Liver (tissue), 8 donors: ENCODE measurements at regions not wholly inside any gene's neighbourhood (a gene's known extent, or its start where the extent isn't known, plus 50 kb on each side); places are given as distances from the start of the nearest gene placed in this dataset.

Source experiments
- DNase-seq: peaks from one replicate; pipeline ENCODE4 v3.0.0-alpha.2; 2017; ENCODE audit warnings: low spot score
- H3K27ac ChIP-seq, 2 donors: one replicate each; pipeline ENCODE4 v1.7.0; 2013; ENCODE audit warnings: inconsistent platforms in 2 of 2, low read length in 2 of 2, control low read depth in 1 of 2, low read depth in 1 of 2, mild to moderate bottlenecking in 1 of 2
- H3K27me3 ChIP-seq, 4 donors: one replicate each; pipeline versions ENCODE4 v1.6.1 to v1.7.0; 2013; ENCODE audit warnings: low read length in 3 of 4, inconsistent platforms in 1 of 4, mild to moderate bottlenecking in 1 of 4, moderate library complexity in 1 of 4; ENCODE audit not compliant: control insufficient read depth in 4 of 4, insufficient read depth in 4 of 4
- H3K36me3 ChIP-seq, 4 donors: one replicate each; pipeline versions ENCODE4 v1.6.1 to v1.7.0; 2013; ENCODE audit warnings: low read length in 3 of 4, mild to moderate bottlenecking in 3 of 4, low read depth in 1 of 4, moderate library complexity in 1 of 4; ENCODE audit not compliant: control insufficient read depth in 4 of 4, insufficient read depth in 3 of 4
- H3K4me1 ChIP-seq, 4 donors: one replicate each; pipeline versions ENCODE4 v1.6.1 to v1.7.0; 2013; ENCODE audit warnings: low read length in 3 of 4, mild to moderate bottlenecking in 3 of 4, moderate library complexity in 1 of 4; ENCODE audit not compliant: control insufficient read depth in 4 of 4, insufficient read depth in 4 of 4
- H3K4me3 ChIP-seq, 3 donors: one replicate each; pipeline versions ENCODE4 v1.6.1 to v1.7.0; 2013; ENCODE audit warnings: low read length in 3 of 3, control low read depth in 1 of 3, low read depth in 1 of 3, mild to moderate bottlenecking in 1 of 3
- H3K9ac ChIP-seq, 2 donors: one replicate each; pipeline ENCODE4 v1.7.0; 2013; ENCODE audit warnings: low read length in 2 of 2, mild to moderate bottlenecking in 2 of 2, moderate library complexity in 2 of 2, control low read depth in 1 of 2, low read depth in 1 of 2
- H3K9me3 ChIP-seq, 4 donors: one replicate each; pipeline versions ENCODE4 v1.6.1 to v1.7.0; 2013; ENCODE audit warnings: low read length in 3 of 4; ENCODE audit not compliant: control insufficient read depth in 4 of 4
- EGR1 ChIP-seq, 2 donors: IDR thresholded peaks; 2 replicates each; pipeline ENCODE4 v1.6.1; 2016 to 2018; ENCODE audit warnings: antibody characterized with exemption in 2 of 2, low read depth in 2 of 2
- FOXA2 ChIP-seq: IDR thresholded peaks from 2 replicates; pipeline ENCODE4 v1.6.1; 2016; ENCODE audit warnings: antibody characterized with exemption
- GABPA ChIP-seq, 2 donors: IDR thresholded peaks in 1 of 2; conservative IDR thresholded peaks in 1 of 2; 2 replicates each; pipeline ENCODE4 v1.6.1; 2016; ENCODE audit warnings: antibody characterized with exemption in 2 of 2, mild to moderate bottlenecking in 1 of 2, moderate library complexity in 1 of 2
- HNF4G ChIP-seq: IDR thresholded peaks from 2 replicates; pipeline ENCODE4 v1.6.1; 2016; ENCODE audit warnings: antibody characterized with exemption
- JUND ChIP-seq, 2 donors: IDR thresholded peaks; 2 replicates each; pipeline ENCODE4 v1.6.1; 2016; ENCODE audit warnings: antibody characterized with exemption in 2 of 2
- NR2F2 ChIP-seq: IDR thresholded peaks from 2 replicates; pipeline ENCODE4 v1.6.1; 2016; ENCODE audit warnings: antibody characterized with exemption
- RXRA ChIP-seq, 2 donors: IDR thresholded peaks; 2 replicates each; pipeline ENCODE4 v1.6.1; 2017 to 2018; ENCODE audit warnings: antibody characterized with exemption in 2 of 2, mild to moderate bottlenecking in 1 of 2
- SP1 ChIP-seq: IDR thresholded peaks from 2 replicates; pipeline ENCODE4 v1.6.1; 2018; ENCODE audit warnings: antibody characterized with exemption, mild to moderate bottlenecking
- TAF1 ChIP-seq: conservative IDR thresholded peaks from 2 replicates; pipeline ENCODE4 v1.6.1; 2016; ENCODE audit warnings: antibody characterized with exemption, mild to moderate bottlenecking
- YY1 ChIP-seq: IDR thresholded peaks from 2 replicates; pipeline ENCODE4 v1.6.1; 2016; ENCODE audit warnings: antibody characterized with exemption, mild to moderate bottlenecking
- WGBS: extraction: QIAGEN DNeasy Blood & Tissue Kit; methylation state at CpG from one replicate; pipeline ENCODE4 v1.1.7; 2013; 5-methylcytosine and 5-hydroxymethylcytosine counted together
- TF ChIP-seq, protein P1 (sequence below): fragments of 150-350 bp; IDR thresholded peaks from 2 replicates; pipeline ENCODE4 v1.5.1; 2017; ENCODE audit warnings: improper control_type of control experiment, low read depth, low read length; ENCODE audit not compliant: missing input control
- TF ChIP-seq, protein P2 (sequence below): IDR thresholded peaks from 2 replicates; pipeline ENCODE4 v1.6.1; 2016; ENCODE audit warnings: antibody characterized with exemption
- TF ChIP-seq, protein P3 (sequence below): IDR thresholded peaks from 2 replicates; pipeline ENCODE4 v1.6.1; 2016; ENCODE audit warnings: antibody characterized with exemption
- TF ChIP-seq, protein P4 (sequence below): IDR thresholded peaks from 2 replicates; pipeline ENCODE4 v1.6.1; 2016; ENCODE audit warnings: antibody characterized with exemption, mild to moderate bottlenecking
- donor health status: healthy.
- donor health status: healthy.
- donor health status: healthy.
- donor health status: healthy.
- donor health status: healthy.

DNA sequence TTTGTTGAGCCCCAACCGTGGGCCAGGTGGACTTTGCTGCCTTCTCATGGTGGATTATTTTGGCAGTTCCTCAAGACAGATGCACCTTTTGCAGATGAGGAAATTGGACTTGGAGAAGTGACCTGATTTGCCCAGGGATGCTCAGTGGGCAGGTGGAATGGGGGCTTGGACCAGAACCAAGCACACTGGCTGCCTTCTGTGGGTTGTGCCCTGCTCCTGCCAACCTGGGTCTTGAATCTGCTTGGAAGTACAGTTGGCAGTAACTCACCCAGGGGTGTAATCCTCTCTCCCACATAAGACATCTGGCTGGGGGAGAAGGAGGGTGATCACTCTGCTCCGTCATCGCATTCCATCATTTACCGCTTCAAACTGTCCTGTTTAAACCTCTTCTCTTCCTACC is 110.5 kb upstream of the GPR26 start:
- H3K36me3 ChIP-seq = no peaks in the 10 kb centered on the region
- TF ChIP-seq HNF4G (no peak), TAF1 (no peak), SP1 (no peak), NR2F2 (no peak), JUND (IDR thresholded peaks at IDR 0.05) (no peak), RXRA (IDR thresholded peaks at IDR 0.05) (no peak), FOXA2 (no peak), YY1 (no peak)
- TF ChIP-seq, protein P1, sequence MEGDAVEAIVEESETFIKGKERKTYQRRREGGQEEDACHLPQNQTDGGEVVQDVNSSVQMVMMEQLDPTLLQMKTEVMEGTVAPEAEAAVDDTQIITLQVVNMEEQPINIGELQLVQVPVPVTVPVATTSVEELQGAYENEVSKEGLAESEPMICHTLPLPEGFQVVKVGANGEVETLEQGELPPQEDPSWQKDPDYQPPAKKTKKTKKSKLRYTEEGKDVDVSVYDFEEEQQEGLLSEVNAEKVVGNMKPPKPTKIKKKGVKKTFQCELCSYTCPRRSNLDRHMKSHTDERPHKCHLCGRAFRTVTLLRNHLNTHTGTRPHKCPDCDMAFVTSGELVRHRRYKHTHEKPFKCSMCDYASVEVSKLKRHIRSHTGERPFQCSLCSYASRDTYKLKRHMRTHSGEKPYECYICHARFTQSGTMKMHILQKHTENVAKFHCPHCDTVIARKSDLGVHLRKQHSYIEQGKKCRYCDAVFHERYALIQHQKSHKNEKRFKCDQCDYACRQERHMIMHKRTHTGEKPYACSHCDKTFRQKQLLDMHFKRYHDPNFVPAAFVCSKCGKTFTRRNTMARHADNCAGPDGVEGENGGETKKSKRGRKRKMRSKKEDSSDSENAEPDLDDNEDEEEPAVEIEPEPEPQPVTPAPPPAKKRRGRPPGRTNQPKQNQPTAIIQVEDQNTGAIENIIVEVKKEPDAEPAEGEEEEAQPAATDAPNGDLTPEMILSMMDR = no peak
- TF ChIP-seq, protein P2, sequence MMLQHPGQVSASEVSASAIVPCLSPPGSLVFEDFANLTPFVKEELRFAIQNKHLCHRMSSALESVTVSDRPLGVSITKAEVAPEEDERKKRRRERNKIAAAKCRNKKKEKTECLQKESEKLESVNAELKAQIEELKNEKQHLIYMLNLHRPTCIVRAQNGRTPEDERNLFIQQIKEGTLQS = no peak
- TF ChIP-seq, protein P3, sequence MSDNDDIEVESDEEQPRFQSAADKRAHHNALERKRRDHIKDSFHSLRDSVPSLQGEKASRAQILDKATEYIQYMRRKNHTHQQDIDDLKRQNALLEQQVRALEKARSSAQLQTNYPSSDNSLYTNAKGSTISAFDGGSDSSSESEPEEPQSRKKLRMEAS = no peak
- no peak overlapping the region for H3K9ac ChIP-seq
- peak; percentile 16 for DNase-seq
- no peak overlapping the region for H3K27ac ChIP-seq
- no peak overlapping the region for H3K4me3 ChIP-seq
- H3K4me1 ChIP-seq = peaks cover 0 to 2% (median 0%) of the 10 kb centered on the region in 4 donors
- H3K9me3 ChIP-seq = no peaks in the 10 kb centered on the region
- WGBS = 80% methylated on average over 4 of the region's 4 CpGs
- H3K27me3 ChIP-seq = peaks cover 0 to 7% (median 2%) of the 10 kb centered on the region in 4 donors

DNA sequence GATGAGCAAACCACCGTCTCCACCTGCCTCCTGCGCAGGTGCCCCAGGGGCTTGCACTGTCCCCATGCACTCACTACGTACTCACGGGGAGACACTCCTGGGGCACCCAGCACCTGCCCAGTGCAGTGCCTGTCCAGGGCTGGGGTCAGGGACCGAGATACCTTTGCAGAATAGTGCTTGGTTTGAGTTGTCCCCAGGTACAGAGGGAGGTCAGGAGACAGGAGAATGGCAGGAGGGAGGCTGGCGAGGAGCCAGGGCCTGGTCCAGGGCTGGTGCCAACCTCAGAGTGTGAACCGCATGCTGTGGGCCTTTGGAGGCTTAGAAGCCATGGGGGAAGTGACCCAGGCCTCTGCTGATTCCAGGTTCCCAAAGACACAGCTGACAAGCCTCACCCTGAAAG is 110.1 kb upstream of the GPR26 start:
- H3K36me3 ChIP-seq = no peaks in the 10 kb centered on the region
- H3K27ac ChIP-seq = no peak overlapping the region
- no peak overlapping the region for H3K9ac ChIP-seq
- TF ChIP-seq TAF1 = no peak
- TF ChIP-seq, protein P2 = no peak
- TF ChIP-seq EGR1 (IDR thresholded peaks at IDR 0.05; ENCODE audit: low read depth in 2 of 2) = no peak
- no peak for TF ChIP-seq RXRA (IDR thresholded peaks at IDR 0.05)
- no peak for TF ChIP-seq HNF4G
- TF ChIP-seq FOXA2 = no peak
- TF ChIP-seq, protein P4, sequence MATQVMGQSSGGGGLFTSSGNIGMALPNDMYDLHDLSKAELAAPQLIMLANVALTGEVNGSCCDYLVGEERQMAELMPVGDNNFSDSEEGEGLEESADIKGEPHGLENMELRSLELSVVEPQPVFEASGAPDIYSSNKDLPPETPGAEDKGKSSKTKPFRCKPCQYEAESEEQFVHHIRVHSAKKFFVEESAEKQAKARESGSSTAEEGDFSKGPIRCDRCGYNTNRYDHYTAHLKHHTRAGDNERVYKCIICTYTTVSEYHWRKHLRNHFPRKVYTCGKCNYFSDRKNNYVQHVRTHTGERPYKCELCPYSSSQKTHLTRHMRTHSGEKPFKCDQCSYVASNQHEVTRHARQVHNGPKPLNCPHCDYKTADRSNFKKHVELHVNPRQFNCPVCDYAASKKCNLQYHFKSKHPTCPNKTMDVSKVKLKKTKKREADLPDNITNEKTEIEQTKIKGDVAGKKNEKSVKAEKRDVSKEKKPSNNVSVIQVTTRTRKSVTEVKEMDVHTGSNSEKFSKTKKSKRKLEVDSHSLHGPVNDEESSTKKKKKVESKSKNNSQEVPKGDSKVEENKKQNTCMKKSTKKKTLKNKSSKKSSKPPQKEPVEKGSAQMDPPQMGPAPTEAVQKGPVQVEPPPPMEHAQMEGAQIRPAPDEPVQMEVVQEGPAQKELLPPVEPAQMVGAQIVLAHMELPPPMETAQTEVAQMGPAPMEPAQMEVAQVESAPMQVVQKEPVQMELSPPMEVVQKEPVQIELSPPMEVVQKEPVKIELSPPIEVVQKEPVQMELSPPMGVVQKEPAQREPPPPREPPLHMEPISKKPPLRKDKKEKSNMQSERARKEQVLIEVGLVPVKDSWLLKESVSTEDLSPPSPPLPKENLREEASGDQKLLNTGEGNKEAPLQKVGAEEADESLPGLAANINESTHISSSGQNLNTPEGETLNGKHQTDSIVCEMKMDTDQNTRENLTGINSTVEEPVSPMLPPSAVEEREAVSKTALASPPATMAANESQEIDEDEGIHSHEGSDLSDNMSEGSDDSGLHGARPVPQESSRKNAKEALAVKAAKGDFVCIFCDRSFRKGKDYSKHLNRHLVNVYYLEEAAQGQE = no peak
- no peak for TF ChIP-seq GABPA (IDR thresholded peaks at IDR 0.05 in 1 of 2, conservative IDR thresholded peaks at IDR 0.05 in 1 of 2)
- H3K4me3 ChIP-seq = no peak overlapping the region
- peak; percentile 19 for DNase-seq
- no peaks in the 10 kb centered on the region for H3K9me3 ChIP-seq
- H3K27me3 ChIP-seq = peaks cover 0 to 7% (median 2%) of the 10 kb centered on the region in 4 donors
- peaks cover 0 to 2% (median 0%) of the 10 kb centered on the region in 4 donors for H3K4me1 ChIP-seq
- 72% methylated on average over 7 of the region's 7 CpGs for WGBS
